Right lobe of liver (tissue), 6 donors: ENCODE measurements at regions not wholly inside any gene's neighbourhood (a gene's known extent, or its start where the extent isn't known, plus 50 kb on each side); places are given as distances from the start of the nearest gene placed in this dataset.

Experiments
- ATAC-seq, 4 donors: fragments of 200-7000 bp; cut with Tn5 transposase; one replicate each; pipeline ENCODE4 v1.9.1; 2020; ENCODE audit warnings: mild to moderate bottlenecking in 4 of 4, moderate library complexity in 4 of 4
- DNase-seq, 3 donors: peaks; one replicate each; pipeline ENCODE4 v3.0.0-alpha.2; 2020
- H3K27ac ChIP-seq, 3 donors: fragments of 200-600 bp; one replicate each; pipeline ENCODE4 v1.8.0; 2022
- H3K27me3 ChIP-seq, 2 donors: fragments of 200-600 bp; one replicate each; pipeline ENCODE4 v1.8.0; 2022
- H3K36me3 ChIP-seq, 4 donors: fragments of 200-600 bp; sonication (generic) in 1 of 4; one replicate each; pipeline versions ENCODE4 v1.5.1 to v1.8.0; 2017 to 2022; ENCODE audit warnings: control low read depth in 1 of 4
- H3K4me1 ChIP-seq, 4 donors: fragments of 200-600 bp; sonication (generic) in 1 of 4; one replicate each; pipeline versions ENCODE4 v1.5.1 to v1.8.0; 2017 to 2022; ENCODE audit warnings: control low read depth in 1 of 4
- H3K4me3 ChIP-seq, 3 donors: fragments of 200-600 bp; one replicate each; pipeline ENCODE4 v1.8.0; 2022
- H3K9me3 ChIP-seq, 4 donors: fragments of 200-600 bp; sonication (generic) in 1 of 4; one replicate each; pipeline versions ENCODE4 v1.5.1 to v1.8.0; 2017 to 2022; ENCODE audit warnings: control low read depth in 1 of 4
- POLR2A ChIP-seq: fragments of 450-650 bp; IDR thresholded peaks from one replicate; pipeline ENCODE4 v1.6.1; 2017; ENCODE audit warnings: antibody characterized with exemption, mild to moderate bottlenecking
- WGBS: methylation state at CpG from one replicate; pipeline ENCODE4 v1.1.6; 2018; ENCODE audit warnings: low coverage, low lambda C conversion rate; ENCODE audit not compliant: insufficient coverage; ENCODE audit errors: missing lambda C conversion rate; 5-methylcytosine and 5-hydroxymethylcytosine counted together
- intact Hi-C, 2 donors: fragments of 100-400 bp; cut with DNase I; formaldehyde crosslinking; loops; one replicate each; pipeline versions ENCODE4 v1.11.2 to v1.14.1; 2022
- TF ChIP-seq, protein P1 (sequence below), 4 donors: fragments of 200-600 bp in 3 of 4; fragments of 450-650 bp in 1 of 4; IDR thresholded peaks; one replicate each; pipeline versions ENCODE4 v1.5.1 to v1.8.0; 2016 to 2022; ENCODE audit warnings: antibody characterized with exemption in 4 of 4, mild to moderate bottlenecking in 2 of 4
- donor health status: DM: no; HTN: yes; CAD: no.
- donor health status: DM: no; HTN: no; CAD: no.
- donor health status: DM: no; HTN: no; CAD: no.
- donor health status: DM: no; HTN: yes; CAD: no.
- donor health status: DM: no; HTN: yes; CAD: no.

DNA sequence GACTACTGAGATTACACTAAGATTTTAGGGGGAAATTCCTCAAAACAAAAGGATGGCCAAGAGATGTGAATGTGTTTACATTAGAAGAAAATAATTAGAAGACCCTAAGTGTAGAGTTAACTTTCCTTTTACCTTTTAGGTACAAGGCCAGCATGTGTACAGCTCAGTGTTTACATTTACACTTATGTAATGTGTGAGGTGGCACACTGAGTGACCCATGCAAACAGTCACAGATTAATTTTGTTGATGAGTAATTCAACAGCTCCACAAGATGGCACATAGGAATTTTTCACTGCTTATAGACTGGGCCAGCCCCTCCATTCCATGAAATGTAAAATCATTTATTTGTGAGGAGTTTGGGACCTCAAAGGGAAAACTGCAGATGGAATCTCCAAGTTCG is 90.1 kb upstream of the SLC12A2 start:
- TF ChIP-seq, protein P1, sequence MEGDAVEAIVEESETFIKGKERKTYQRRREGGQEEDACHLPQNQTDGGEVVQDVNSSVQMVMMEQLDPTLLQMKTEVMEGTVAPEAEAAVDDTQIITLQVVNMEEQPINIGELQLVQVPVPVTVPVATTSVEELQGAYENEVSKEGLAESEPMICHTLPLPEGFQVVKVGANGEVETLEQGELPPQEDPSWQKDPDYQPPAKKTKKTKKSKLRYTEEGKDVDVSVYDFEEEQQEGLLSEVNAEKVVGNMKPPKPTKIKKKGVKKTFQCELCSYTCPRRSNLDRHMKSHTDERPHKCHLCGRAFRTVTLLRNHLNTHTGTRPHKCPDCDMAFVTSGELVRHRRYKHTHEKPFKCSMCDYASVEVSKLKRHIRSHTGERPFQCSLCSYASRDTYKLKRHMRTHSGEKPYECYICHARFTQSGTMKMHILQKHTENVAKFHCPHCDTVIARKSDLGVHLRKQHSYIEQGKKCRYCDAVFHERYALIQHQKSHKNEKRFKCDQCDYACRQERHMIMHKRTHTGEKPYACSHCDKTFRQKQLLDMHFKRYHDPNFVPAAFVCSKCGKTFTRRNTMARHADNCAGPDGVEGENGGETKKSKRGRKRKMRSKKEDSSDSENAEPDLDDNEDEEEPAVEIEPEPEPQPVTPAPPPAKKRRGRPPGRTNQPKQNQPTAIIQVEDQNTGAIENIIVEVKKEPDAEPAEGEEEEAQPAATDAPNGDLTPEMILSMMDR (IDR thresholded peaks at IDR 0.05) = no peak
- no peak for TF ChIP-seq POLR2A
- DNase-seq = no peak
- Histone ChIP-seq H3K36me3 (no peaks in the 10 kb centered on the region), H3K4me1 (peaks cover 0 to 3% (median 0%) of the 10 kb centered on the region in 4 donors), H3K27me3 (no peaks in the 10 kb centered on the region), H3K27ac (no peak overlapping the region), H3K4me3 (no peak overlapping the region), H3K9me3 (no peaks in the 10 kb centered on the region)
- peak in 1 of 4 donors; percentile 26 for ATAC-seq
- intact Hi-C loops = no loop called here
- WGBS = 80% methylated on average over 1 of the region's 1 CpG

DNA sequence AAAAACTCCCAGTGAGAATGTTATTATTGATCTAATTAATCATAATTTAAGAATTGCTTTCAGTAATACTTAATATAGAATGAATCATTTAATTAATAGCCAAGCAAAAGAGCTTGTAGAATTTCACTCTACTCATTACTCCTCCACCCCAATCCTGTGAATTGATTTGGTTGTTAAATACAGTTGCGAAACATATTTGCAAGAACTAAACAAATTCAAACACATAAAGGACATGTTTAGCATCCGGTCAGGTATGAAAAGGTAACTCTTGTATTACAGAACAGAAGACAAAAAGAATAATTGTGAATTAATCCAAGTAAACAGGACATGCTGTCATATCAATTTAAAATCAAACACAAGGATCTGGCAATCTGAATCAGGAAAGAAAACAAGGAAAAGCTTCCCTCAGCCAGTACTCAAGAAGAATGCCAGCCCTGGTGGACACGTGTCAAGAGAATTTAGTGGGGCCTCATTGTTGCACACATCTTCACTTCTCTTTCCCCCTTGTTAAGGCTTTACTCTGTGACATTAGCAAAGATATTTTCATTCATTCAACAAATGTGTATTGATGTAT is 89.4 kb upstream of the SLC12A2 start:
- no peak overlapping the region for H3K4me3 ChIP-seq
- DNase-seq (no peak), ATAC-seq (peak in 1 of 4 donors; percentile 43)
- intact Hi-C loops = no loop called here
- H3K9me3 ChIP-seq = no peaks in the 10 kb centered on the region
- H3K27ac ChIP-seq = no peak overlapping the region
- peaks cover 0 to 3% (median 0%) of the 10 kb centered on the region in 4 donors for H3K4me1 ChIP-seq
- no peaks in the 10 kb centered on the region for H3K36me3 ChIP-seq
- no peak for TF ChIP-seq POLR2A
- TF ChIP-seq, protein P1 (IDR thresholded peaks at IDR 0.05) = no peak
- WGBS = 62% methylated on average over 3 of the region's 3 CpGs
- no peaks in the 10 kb centered on the region for H3K27me3 ChIP-seq

DNA sequence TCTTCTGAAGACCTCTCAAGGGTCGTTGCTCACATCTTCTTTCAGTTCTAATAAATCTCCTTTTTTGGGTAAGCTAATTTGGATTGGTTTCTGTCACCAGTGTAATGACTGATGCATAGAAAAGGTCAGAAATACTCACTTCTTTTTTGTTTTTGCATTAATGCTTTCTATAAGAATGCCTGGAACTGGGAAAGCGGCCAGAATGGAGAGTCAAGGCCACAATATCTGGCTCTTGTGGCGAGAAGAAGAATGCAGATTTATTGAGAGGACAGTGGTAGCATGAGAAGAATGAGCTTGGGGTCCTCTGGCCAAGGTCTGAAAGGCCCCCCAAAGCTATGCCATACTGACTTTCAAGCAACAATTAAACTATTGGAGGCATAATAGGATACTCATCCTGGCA is 88.0 kb upstream of the SLC12A2 start:
- no peaks in the 10 kb centered on the region for H3K36me3 ChIP-seq
- H3K9me3 ChIP-seq = no peaks in the 10 kb centered on the region
- TF ChIP-seq, protein P1 (IDR thresholded peaks at IDR 0.05) = no peak
- TF ChIP-seq POLR2A = no peak
- no peak for DNase-seq
- 89% methylated on average over 3 of the region's 3 CpGs for WGBS
- no peak for ATAC-seq
- peaks cover 0 to 3% (median 0%) of the 10 kb centered on the region in 4 donors for H3K4me1 ChIP-seq
- intact Hi-C loops = no loop called here
- H3K27ac ChIP-seq = no peak overlapping the region
- H3K27me3 ChIP-seq = no peaks in the 10 kb centered on the region
- H3K4me3 ChIP-seq = no peak overlapping the region

DNA sequence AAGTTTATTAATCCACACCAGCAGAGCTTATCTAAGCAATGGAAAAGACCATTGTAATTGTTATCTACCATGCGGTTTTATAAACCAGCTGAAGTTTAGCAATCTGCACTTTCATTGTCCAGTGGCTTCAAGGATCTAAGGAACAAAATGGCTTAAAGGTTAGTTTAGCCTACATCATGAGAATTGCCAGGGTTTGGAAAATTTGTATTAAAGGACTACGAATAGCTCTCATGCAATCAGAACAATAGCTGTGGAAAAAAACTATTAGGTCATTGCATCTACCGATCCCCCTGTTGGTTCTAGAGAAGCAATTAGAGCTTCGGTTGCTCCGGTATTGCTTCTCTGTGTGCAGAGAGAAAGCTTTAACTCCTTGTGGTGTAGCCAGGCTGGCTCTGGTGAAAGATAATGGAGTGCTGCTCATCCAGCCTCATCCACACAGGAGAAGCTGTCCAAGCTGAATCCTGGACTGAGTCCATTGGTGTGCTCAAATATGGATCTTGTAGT is 86.3 kb upstream of the SLC12A2 start:
- Histone ChIP-seq H3K4me1 (peaks cover 0 to 3% (median 0%) of the 10 kb centered on the region in 4 donors), H3K27me3 (no peaks in the 10 kb centered on the region), H3K9me3 (no peaks in the 10 kb centered on the region), H3K27ac (no peak overlapping the region), H3K36me3 (no peaks in the 10 kb centered on the region), H3K4me3 (no peak overlapping the region)
- no peak for ATAC-seq
- intact Hi-C loops = no loop called here
- no peak for TF ChIP-seq POLR2A
- 59% methylated on average over 5 of the region's 5 CpGs for WGBS
- DNase-seq = no peak

DNA sequence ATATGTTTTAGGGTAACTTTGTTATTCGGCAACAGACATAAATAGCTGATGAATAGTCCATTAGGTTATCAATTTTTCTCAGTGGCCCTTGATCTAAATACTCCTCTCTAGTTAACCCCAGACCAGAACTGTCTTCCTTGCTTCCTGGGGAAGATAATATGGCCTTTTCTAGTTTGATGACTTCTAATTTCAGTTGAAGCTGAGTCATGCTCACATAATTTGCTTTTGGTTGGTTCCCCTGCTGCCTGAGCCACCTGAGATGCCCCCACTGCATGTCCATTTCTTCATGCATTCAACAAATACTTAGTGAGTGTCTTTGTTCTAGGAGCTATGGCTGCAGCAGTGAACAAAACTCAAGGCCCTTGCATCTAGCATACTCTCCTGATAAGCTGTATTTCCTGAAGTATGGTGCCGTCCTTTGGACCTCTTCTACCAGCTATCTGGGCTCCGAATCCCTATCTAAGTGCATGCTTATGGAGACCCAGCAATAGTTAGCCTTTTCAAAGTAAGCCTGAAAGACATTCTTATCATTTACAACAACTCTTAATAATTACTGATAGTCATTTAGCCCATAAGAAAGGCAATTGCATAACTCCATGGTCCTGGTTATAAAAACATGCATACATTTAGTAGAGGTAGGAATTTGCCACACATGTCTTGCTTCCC is 84.5 kb upstream of the SLC12A2 start:
- H3K27me3 ChIP-seq = no peaks in the 10 kb centered on the region
- no peak for ATAC-seq
- H3K27ac ChIP-seq = no peak overlapping the region
- H3K36me3 ChIP-seq = no peaks in the 10 kb centered on the region
- no peaks in the 10 kb centered on the region for H3K9me3 ChIP-seq
- TF ChIP-seq POLR2A = no peak
- TF ChIP-seq, protein P1 (IDR thresholded peaks at IDR 0.05) = no peak
- H3K4me1 ChIP-seq = peaks cover 0 to 2% (median 0%) of the 10 kb centered on the region in 4 donors
- intact Hi-C loops = no loop called here
- DNase-seq = no peak
- H3K4me3 ChIP-seq = no peak overlapping the region
- 93% methylated on average over 3 of the region's 3 CpGs for WGBS
